Kidney epithelial cell (primary cell): ENCODE measurements at regions not wholly inside any gene's neighbourhood (a gene's known extent, or its start where the extent isn't known, plus 50 kb on each side); places are given as distances from the start of the nearest gene placed in this dataset.

ENCODE experiments used
- DNase-seq: peaks from one replicate; pipeline ENCODE4 v3.0.0-alpha.2; 2010; ENCODE audit warnings: low read depth
- H3K27me3 ChIP-seq: 2 replicates; pipeline ENCODE4 v1.6.0; 2011; ENCODE audit warnings: low read length; ENCODE audit not compliant: control insufficient read depth, insufficient read depth
- H3K36me3 ChIP-seq: 2 replicates; pipeline ENCODE4 v1.5.1; 2011; ENCODE audit warnings: low read length; ENCODE audit not compliant: control insufficient read depth, insufficient read depth
- H3K4me3 ChIP-seq: 2 replicates; pipeline ENCODE4 v1.5.1; 2011; ENCODE audit warnings: low read depth, mild to moderate bottlenecking, control low read depth, low read length
- CTCF ChIP-seq: IDR thresholded peaks from 2 replicates; pipeline ENCODE4 v1.5.1; 2011; ENCODE audit warnings: mild to moderate bottlenecking, moderate library complexity, low read length, control low read depth, inconsistent platforms; ENCODE audit not compliant: insufficient read depth, poor library complexity, severe bottlenecking

- H3K27me3 ChIP-seq: peaks cover 4% of the 10 kb centered on the region
- DNase-seq: no peak
- TF ChIP-seq CTCF: no peak
Measured at GRCh38 chr15:69908060-69908459, 189.7 kb downstream of the TLE3 start.

GRCh38 chr15:69908590-69909420, 188.9 kb downstream of the TLE3 start:
- no peaks in the 10 kb centered on the region for H3K36me3 ChIP-seq
- no peak for DNase-seq
- TF ChIP-seq CTCF: no peak
- no peak overlapping the region for H3K4me3 ChIP-seq
- peaks cover 4% of the 10 kb centered on the region for H3K27me3 ChIP-seq

More at GRCh38 chr15:69908060-69908459, 189.7 kb downstream of the TLE3 start:
- Histone ChIP-seq H3K36me3 (no peaks in the 10 kb centered on the region), H3K4me3 (no peak overlapping the region)

GRCh38 chr15:69909719-69910444, 187.8 kb downstream of the TLE3 start:
- Histone ChIP-seq H3K27me3 (peaks cover 4% of the 10 kb centered on the region), H3K4me3 (no peak overlapping the region), H3K36me3 (no peaks in the 10 kb centered on the region)
- no peak for TF ChIP-seq CTCF
- no peak for DNase-seq

- no peak for TF ChIP-seq CTCF
- Histone ChIP-seq H3K4me3 (no peak overlapping the region), H3K36me3 (no peaks in the 10 kb centered on the region), H3K27me3 (peaks cover 4% of the 10 kb centered on the region)
- no peak for DNase-seq
Measured at GRCh38 chr15:69910514-69910913, 187.2 kb downstream of the TLE3 start.

- Histone ChIP-seq H3K27me3 (peaks cover 11% of the 10 kb centered on the region), H3K36me3 (no peaks in the 10 kb centered on the region), H3K4me3 (no peak overlapping the region)
- no peak for TF ChIP-seq CTCF
- DNase-seq: no peak
Measured at GRCh38 chr15:69912116-69912515, 185.6 kb downstream of the TLE3 start.
